ENCODE measurements at regions not wholly inside any gene's neighbourhood (a gene's known extent, or its start where the extent isn't known, plus 50 kb on each side); places are given as distances from the start of the nearest gene placed in this dataset.
"Not testable (repeated sequence)": the region's sequence is repeated elsewhere in the genome, so short reads cannot be mapped to it uniquely, and the experiment has no call there.

DNA sequence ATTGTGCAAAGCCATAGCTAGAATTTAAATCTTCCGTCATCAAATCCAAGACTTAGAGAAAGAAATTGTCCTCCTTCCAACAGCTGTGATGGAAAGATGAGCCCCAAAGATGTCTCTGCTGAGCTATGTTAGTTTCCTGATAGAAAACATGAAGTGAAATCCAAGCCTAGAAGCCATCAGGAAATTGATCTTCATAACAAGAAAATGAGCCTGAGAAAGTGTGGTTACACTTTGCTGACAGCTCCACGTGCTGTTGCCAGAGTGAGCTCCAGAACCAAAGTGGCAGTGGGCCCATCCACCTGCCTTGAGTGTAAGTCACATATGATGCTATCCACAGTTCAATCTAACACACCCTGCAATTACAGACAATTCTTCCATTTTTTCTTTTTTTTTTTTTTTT, 58.0 kb upstream of the UBASH3B start:
- no peaks in the 10 kb centered on the region for H3K9me3 Mint-ChIP-seq
- H3K27me3 Mint-ChIP-seq: peaks cover 7% of the 10 kb centered on the region
- H3K4me1 Mint-ChIP-seq (ENCODE audit: unreplicated experiment): no peaks in the 10 kb centered on the region
- DNase-seq (ENCODE audit: extremely low spot score, unreplicated experiment): no peak
- TF ChIP-seq CTCF (conservative IDR thresholded peaks at IDR 0.05): no peak
- no peak overlapping the region for H3K27ac Mint-ChIP-seq
- no peak overlapping the region for H3K4me3 Mint-ChIP-seq
- no peaks in the 10 kb centered on the region for H3K36me3 Mint-ChIP-seq

- no peaks in the 10 kb centered on the region for H3K36me3 Mint-ChIP-seq
- H3K9me3 Mint-ChIP-seq: no peaks in the 10 kb centered on the region
- DNase-seq (ENCODE audit: extremely low spot score, unreplicated experiment): no peak
- TF ChIP-seq CTCF (conservative IDR thresholded peaks at IDR 0.05): no peak
- no peak overlapping the region for H3K4me3 Mint-ChIP-seq
- H3K27me3 Mint-ChIP-seq: peaks cover 10% of the 10 kb centered on the region
- H3K4me1 Mint-ChIP-seq (ENCODE audit: unreplicated experiment): no peaks in the 10 kb centered on the region
- H3K27ac Mint-ChIP-seq: no peak overlapping the region
These were observed 60.4 kb upstream of the UBASH3B start for GRCh38 chr11:122594986-122595645.

DNA sequence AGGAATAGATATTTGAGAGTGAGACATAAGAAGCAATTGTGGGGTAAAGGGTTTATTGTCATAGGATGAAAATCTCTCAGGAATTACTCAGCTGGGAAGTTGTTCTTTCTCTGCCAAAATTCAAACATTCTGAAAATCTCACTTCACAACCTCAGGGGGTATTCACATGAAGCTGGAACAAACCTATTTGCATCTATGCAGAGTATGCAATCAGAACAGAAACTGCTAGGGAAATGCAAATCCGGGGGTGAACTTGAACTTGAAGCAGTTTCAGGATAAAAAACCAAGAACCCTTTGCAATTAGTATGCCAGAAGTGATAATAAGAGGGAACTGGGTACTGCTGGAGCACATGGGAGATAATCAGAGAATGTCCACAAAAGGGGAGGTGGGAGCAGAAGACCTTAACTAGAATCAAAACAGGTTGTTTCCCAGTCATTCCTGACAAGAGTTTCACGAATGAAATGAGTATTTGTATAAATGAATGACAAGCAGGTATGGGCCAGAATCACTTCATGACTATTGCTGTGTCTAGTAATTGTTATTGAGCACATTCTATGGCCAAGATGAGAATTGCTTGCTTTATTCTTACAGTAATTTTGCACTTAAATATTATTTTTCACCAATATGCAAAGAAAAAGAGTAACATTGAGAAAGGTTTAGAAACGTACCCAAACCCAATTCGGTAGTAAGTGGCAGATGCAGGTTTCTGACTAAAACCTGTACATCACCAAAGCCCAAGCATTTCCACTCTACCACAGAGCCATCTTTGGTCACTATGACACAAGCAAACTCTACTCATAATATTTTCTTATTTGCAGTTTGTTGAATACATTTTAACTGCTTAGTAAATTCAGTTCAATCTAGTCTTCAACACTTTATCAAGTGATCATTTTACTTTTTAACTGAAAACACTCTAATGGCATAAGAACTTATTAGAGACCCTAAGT, 61.8 kb upstream of the UBASH3B start:
- DNase-seq (ENCODE audit: extremely low spot score, unreplicated experiment): no peak
- Mint-ChIP-seq H3K36me3 (no peaks in the 10 kb centered on the region), H3K27me3 (peaks cover 12% of the 10 kb centered on the region), H3K4me3 (no peak overlapping the region), H3K4me1 (ENCODE audit: unreplicated experiment) (no peaks in the 10 kb centered on the region), H3K9me3 (no peaks in the 10 kb centered on the region), H3K27ac (no peak overlapping the region)
- TF ChIP-seq CTCF (conservative IDR thresholded peaks at IDR 0.05): no peak

DNA sequence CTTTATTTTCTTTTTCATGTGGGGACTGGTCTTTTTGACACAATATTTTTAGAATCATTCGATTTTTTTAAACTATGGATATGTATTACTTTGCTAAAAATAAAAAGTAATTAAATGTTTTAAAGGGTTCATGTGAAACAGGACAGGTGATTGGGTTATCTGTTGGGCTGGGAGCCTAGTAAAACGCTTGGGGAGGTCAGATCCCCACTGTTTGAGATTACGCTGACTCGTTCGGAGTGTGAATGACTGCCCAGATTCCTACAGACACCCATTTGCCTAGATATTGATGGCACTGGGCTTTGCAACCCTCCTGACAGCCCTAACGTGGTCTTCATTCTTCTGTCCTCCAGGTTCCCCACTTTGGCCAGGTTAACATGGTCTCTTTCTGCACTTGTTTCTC, 62.9 kb upstream of the UBASH3B start:
- Mint-ChIP-seq H3K4me1 (ENCODE audit: unreplicated experiment) (no peaks in the 10 kb centered on the region), H3K27me3 (peaks cover 12% of the 10 kb centered on the region), H3K36me3 (no peaks in the 10 kb centered on the region), H3K27ac (no peak overlapping the region), H3K9me3 (no peaks in the 10 kb centered on the region), H3K4me3 (no peak overlapping the region)
- DNase-seq (ENCODE audit: extremely low spot score, unreplicated experiment): no peak
- TF ChIP-seq CTCF (conservative IDR thresholded peaks at IDR 0.05): no peak

- DNase-seq (ENCODE audit: extremely low spot score, unreplicated experiment): no peak
- Mint-ChIP-seq H3K27ac (no peak overlapping the region), H3K4me3 (no peak overlapping the region), H3K36me3 (no peaks in the 10 kb centered on the region), H3K9me3 (no peaks in the 10 kb centered on the region), H3K4me1 (ENCODE audit: unreplicated experiment) (peaks cover 6% of the 10 kb centered on the region), H3K27me3 (peaks cover 2% of the 10 kb centered on the region)
- no peak for TF ChIP-seq CTCF (conservative IDR thresholded peaks at IDR 0.05)
These were observed 70.9 kb upstream of the UBASH3B start for GRCh38 chr11:122584670-122585069.

DNA sequence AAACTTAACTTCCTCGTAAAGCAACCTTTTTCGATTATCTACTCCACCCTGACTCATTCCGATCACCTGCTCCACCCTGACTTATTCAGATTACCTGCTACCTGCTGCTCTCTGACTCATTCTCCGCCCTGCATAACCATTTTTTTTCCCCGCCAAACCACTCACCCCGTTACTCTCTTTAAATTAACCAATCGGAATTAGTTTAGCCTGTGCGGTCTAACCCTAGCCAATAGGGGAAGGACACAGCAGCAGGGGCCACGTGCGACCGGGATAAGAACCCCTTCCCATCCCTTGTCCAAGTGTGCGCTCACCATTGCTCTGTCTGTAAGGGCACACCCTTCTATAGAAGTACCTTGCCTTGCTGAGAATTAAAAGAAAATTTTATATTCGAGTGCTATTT, 75.5 kb upstream of the UBASH3B start:
- not testable (repeated sequence) for H3K4me1 Mint-ChIP-seq (ENCODE audit: unreplicated experiment); H3K9me3 Mint-ChIP-seq; DNase-seq (ENCODE audit: extremely low spot score, unreplicated experiment); H3K27me3 Mint-ChIP-seq; H3K36me3 Mint-ChIP-seq
- peak overlapping the region; percentile 92 for H3K4me3 Mint-ChIP-seq
- H3K27ac Mint-ChIP-seq: peak overlapping the region; percentile 90

Measured in type B pancreatic cell (in vitro differentiated cells).